GM12878 (cell line): ENCODE measurements at regions not wholly inside any gene's neighbourhood (a gene's known extent, or its start where the extent isn't known, plus 50 kb on each side); places are given as distances from the start of the nearest gene placed in this dataset.

ENCODE experiments used
- ATAC-seq: fragments of 200-7000 bp; cut with Tn5 transposase; 3 replicates; pipeline ENCODE4 v1.9.1; 2020; ENCODE audit warnings: mild to moderate bottlenecking, moderate library complexity
- BruUV-seq: library from RNA; stranded (reverse); fragments of 400-500 nt; replicated peaks from 2 replicates; lab custom pipeline; 2021; lab: Mats Ljungman, UMichigan
- CTCF ChIA-PET: fragments of 300-600 bp; sonication (Branson Sonifier 250); formaldehyde crosslinking; extraction: SDS; loops from one replicate; lab custom pipeline; 2021; ENCODE audit warnings: inconsistent platforms; lab: Yijun Ruan, JAX
- POLR2A ChIA-PET: fragments of 350-600 bp; formaldehyde crosslinking; extraction: SDS; loops from one replicate; lab custom pipeline; 2021; ENCODE audit warnings: inconsistent platforms; lab: Charles Lee
- RAD21 ChIA-PET: fragments of 300-600 bp; sonication (Branson Sonifier 250); formaldehyde crosslinking; loops from one replicate; lab custom pipeline; 2023; ENCODE audit warnings: antibody characterized with exemption; ENCODE audit not compliant: unreplicated experiment; lab: Charles Lee
- SMC1A ChIA-PET: fragments of 300-600 bp; sonication (Branson Sonifier 250); formaldehyde crosslinking; loops from one replicate; lab custom pipeline; 2023; ENCODE audit not compliant: unreplicated experiment, uncharacterized antibody; lab: Charles Lee
- DNase-seq: peaks from one replicate; pipeline ENCODE4 v3.0.0-alpha.2; 2011; ENCODE audit warnings: low read depth, low spot score
- FAIRE-seq: peaks from 3 replicates; lab custom pipeline; 2011; peaks lifted over from hg19 to GRCh38; lab: Jason Lieb, UNC
- H2AFZ ChIP-seq: 2 replicates; pipeline ENCODE4 v1.6.0; 2011; ENCODE audit warnings: low read depth, low read length, control low read depth; ENCODE audit not compliant: control insufficient read depth
- H3K27ac ChIP-seq: 2 replicates; pipeline ENCODE4 v1.5.1; 2011; ENCODE audit warnings: control low read depth; ENCODE audit not compliant: control insufficient read depth, insufficient read depth
- H3K27me3 ChIP-seq, 2 experiments: replicated peaks in 1 of 2; 2 replicates each; pipeline versions ENCODE4 v1.6.0 to v1.6.1; 2011; ENCODE audit warnings: low read length in 1 of 2; ENCODE audit not compliant: control insufficient read depth in 2 of 2, insufficient read depth in 2 of 2
- H3K36me3 ChIP-seq, 2 experiments: 2 replicates each; pipeline ENCODE4 v1.5.1; 2011; ENCODE audit warnings: low read length in 1 of 2; ENCODE audit not compliant: control insufficient read depth in 2 of 2, insufficient read depth in 2 of 2
- H3K4me1 ChIP-seq: 2 replicates; pipeline ENCODE4 v1.6.1; 2011; ENCODE audit warnings: mild to moderate bottlenecking, low read length, moderate library complexity, mixed read lengths; ENCODE audit not compliant: control insufficient read depth, insufficient read depth
- H3K4me2 ChIP-seq: 2 replicates; pipeline ENCODE4 v1.6.0; 2011; ENCODE audit warnings: control low read depth; ENCODE audit not compliant: control insufficient read depth, insufficient read depth
- H3K4me3 ChIP-seq: fragments of 200-600 bp; sonication (generic); 2 replicates; pipeline ENCODE4 v1.5.1; 2016
- H3K79me2 ChIP-seq: 2 replicates; pipeline ENCODE4 v1.6.0; 2011; ENCODE audit warnings: low read length; ENCODE audit not compliant: control insufficient read depth, insufficient read depth
- H3K9ac ChIP-seq: 2 replicates; pipeline ENCODE4 v1.8.0; 2011; ENCODE audit warnings: low read length, control low read depth, mixed read lengths; ENCODE audit not compliant: control insufficient read depth, insufficient read depth
- H3K9me3 ChIP-seq: replicated peaks from 3 replicates; pipeline ENCODE4 v1.5.1; 2011; ENCODE audit warnings: mild to moderate bottlenecking, low read length; ENCODE audit not compliant: control insufficient read depth, insufficient read depth
- H4K20me1 ChIP-seq: 2 replicates; pipeline ENCODE4 v1.6.0; 2011; ENCODE audit not compliant: control insufficient read depth, insufficient read depth
- BCL3 ChIP-seq: IDR thresholded peaks from 2 replicates; pipeline ENCODE4 v1.6.1; 2011; ENCODE audit warnings: borderline replicate concordance, low read depth, mild to moderate bottlenecking, moderate library complexity, low read length; ENCODE audit not compliant: insufficient read depth, poor library complexity, severe bottlenecking
- CBFB ChIP-seq: IDR thresholded peaks from 2 replicates; pipeline ENCODE4 v1.6.1; 2016; ENCODE audit warnings: antibody characterized with exemption, low read depth
- CEBPB ChIP-seq, 2 experiments: fragments of 150-350 bp in 1 of 2; IDR thresholded peaks; 2 replicates each; pipeline ENCODE4 v1.6.1; 2012 to 2014; ENCODE audit warnings: low read depth in 2 of 2, low read length in 2 of 2, borderline replicate concordance in 1 of 2, inconsistent platforms in 1 of 2
- E2F8 ChIP-seq: fragments of 450-650 bp; IDR thresholded peaks from 2 replicates; pipeline ENCODE4 v1.6.1; 2018; ENCODE audit warnings: mild to moderate bottlenecking, low read depth, moderate library complexity; ENCODE audit not compliant: partially characterized antibody
- GATAD2B ChIP-seq: fragments of 450-650 bp; conservative IDR thresholded peaks from 2 replicates; pipeline ENCODE4 v1.6.1; 2017; ENCODE audit warnings: low read depth, mild to moderate bottlenecking, moderate library complexity
- MAX ChIP-seq: IDR thresholded peaks from 2 replicates; pipeline ENCODE4 v1.6.1; 2012; ENCODE audit warnings: low read depth, low read length, improper control_type of control experiment
- PAX8 ChIP-seq: fragments of 450-650 bp; IDR thresholded peaks from 2 replicates; pipeline ENCODE4 v1.6.1; 2017; ENCODE audit warnings: mild to moderate bottlenecking, moderate library complexity
- RCOR1 ChIP-seq: conservative IDR thresholded peaks from 2 replicates; pipeline ENCODE4 v1.6.1; 2012; ENCODE audit warnings: low read depth, low read length, improper control_type of control experiment
- SRF ChIP-seq, 2 experiments: IDR thresholded peaks; 2 replicates each; pipeline ENCODE4 v1.6.1; 2011; ENCODE audit warnings: low read depth in 2 of 2, low read length in 2 of 2, mild to moderate bottlenecking in 1 of 2, moderate library complexity in 1 of 2
- TARDBP ChIP-seq: IDR thresholded peaks from 2 replicates; pipeline ENCODE4 v1.6.1; 2016; ENCODE audit warnings: borderline replicate concordance
- WRNIP1 ChIP-seq: IDR thresholded peaks from 2 replicates; pipeline ENCODE4 v1.6.1; 2011; ENCODE audit warnings: low read depth, low read length, improper control_type of control experiment, borderline replicate concordance
- ZNF207 ChIP-seq: fragments of 450-650 bp; IDR thresholded peaks from 2 replicates; pipeline ENCODE4 v1.6.1; 2014; ENCODE audit warnings: antibody characterized with exemption, mild to moderate bottlenecking, borderline replicate concordance
- WGBS: methylation state at CpG from one replicate; pipeline ENCODE4 v1.1.6; 2016; ENCODE audit warnings: low lambda C conversion rate; ENCODE audit not compliant: insufficient replicate concordance, insufficient coverage; ENCODE audit errors: missing lambda C conversion rate; 5-methylcytosine and 5-hydroxymethylcytosine counted together
- in situ Hi-C: fragments of 300-500 bp; cut with MboI; formaldehyde crosslinking; loops from 9 replicates; pipeline ENCODE4 v1.14.3; 2018; ENCODE audit warnings: mixed read lengths
- intact Hi-C: fragments of 100-400 bp; cut with micrococcal nuclease; formaldehyde crosslinking; loops from one replicate; pipeline ENCODE4 v1.14.2; 2022; ENCODE audit not compliant: unreplicated experiment

DNA sequence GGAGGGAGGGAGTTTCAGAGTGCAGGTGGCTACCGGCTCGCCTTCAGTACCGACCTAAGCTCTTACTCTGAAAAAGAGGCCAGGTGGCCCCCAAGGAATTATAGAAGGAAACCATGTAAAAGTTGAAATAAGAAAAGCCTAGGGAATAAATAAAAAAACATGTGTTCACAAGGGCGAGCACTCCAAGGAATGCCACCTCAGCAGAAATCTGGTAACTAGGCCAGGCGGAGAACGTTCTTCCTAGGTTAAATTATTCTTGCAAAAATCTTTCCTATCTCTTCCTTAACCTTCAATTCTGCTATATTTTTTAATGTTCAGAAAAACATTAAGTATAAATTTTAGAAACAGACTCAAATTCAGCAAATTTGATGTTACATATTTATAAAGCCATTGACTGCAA, 1260.3 kb upstream of the SLC10A2 start:
- CTCF ChIA-PET, result no interaction called here
- 74% methylated on average over 6 of the region's 6 CpGs for WGBS
- POLR2A ChIA-PET, result no interaction called here

DNA sequence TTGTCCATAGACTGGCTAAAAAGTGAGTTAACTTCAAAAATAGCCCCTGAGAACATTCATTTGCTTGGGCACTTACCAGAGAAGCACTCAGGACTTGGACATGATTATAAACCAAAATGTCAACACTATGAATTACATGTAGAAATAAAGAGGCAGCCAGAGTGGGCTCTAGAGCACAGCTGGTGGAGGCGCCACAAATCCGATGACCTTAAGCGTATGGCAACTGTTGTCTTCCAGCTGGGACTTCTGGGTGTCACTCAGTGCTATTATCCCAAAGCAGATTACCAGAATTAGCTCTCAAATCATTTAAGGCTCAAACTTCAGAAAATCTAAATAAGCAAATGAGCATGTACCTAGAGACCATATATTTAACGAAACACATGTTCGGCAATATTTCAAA, 1255.5 kb upstream of the SLC10A2 start:
- WGBS, result 85% methylated on average over 5 of the region's 5 CpGs
- ATAC-seq, result no peak
- in situ Hi-C loops, result no loop called here
- no peak for FAIRE-seq
- H3K27me3 ChIP-seq, result no peaks in the 10 kb centered on the region
- CTCF ChIA-PET, result no interaction called here
- H3K4me1 ChIP-seq, result no peaks in the 10 kb centered on the region
- no TSS peak for BruUV-seq
- TF ChIP-seq WRNIP1 (no peak), MAX (no peak), CBFB (no peak), CEBPB (IDR thresholded peaks at IDR 0.05; ENCODE audit: borderline replicate concordance in 1 of 2, low read depth in 2 of 2, low read length in 2 of 2) (no peak), BCL3 (no peak), E2F8 (no peak), SRF (IDR thresholded peaks at IDR 0.05; ENCODE audit: low read depth in 2 of 2, low read length in 2 of 2) (no peak), TARDBP (no peak), PAX8 (no peak), ZNF207 (no peak)
- H3K27ac ChIP-seq, result no peak overlapping the region
- SMC1A ChIA-PET, result interaction anchor here (1.3 kb wide), 1 partner anchor 20 kb away, joined by 3 read pairs; no protein-coding TSS in a partner anchor
- no peaks in the 10 kb centered on the region for H3K9me3 ChIP-seq
- H3K4me3 ChIP-seq, result no peak overlapping the region
- no peaks in the 10 kb centered on the region for H3K36me3 ChIP-seq
- intact Hi-C loops, result no loop called here
- RAD21 ChIA-PET, result no interaction called here
- POLR2A ChIA-PET, result no interaction called here
- no peak overlapping the region for H3K9ac ChIP-seq
- DNase-seq, result no peak
- H3K79me2 ChIP-seq, result no peaks in the 10 kb centered on the region
- no peak overlapping the region for H3K4me2 ChIP-seq
- H2AFZ ChIP-seq, result no peak overlapping the region
- no peaks in the 10 kb centered on the region for H4K20me1 ChIP-seq

More for the DNA sequence above, 1260.3 kb upstream of the SLC10A2 start:
- Histone ChIP-seq H3K79me2 (no peaks in the 10 kb centered on the region), H3K27me3 (no peaks in the 10 kb centered on the region), H3K27ac (no peak overlapping the region), H4K20me1 (no peaks in the 10 kb centered on the region), H3K4me1 (no peaks in the 10 kb centered on the region), H3K4me3 (no peak overlapping the region), H2AFZ (no peak overlapping the region), H3K4me2 (no peak overlapping the region), H3K9me3 (no peaks in the 10 kb centered on the region), H3K36me3 (no peaks in the 10 kb centered on the region), H3K9ac (no peak overlapping the region)
- TF ChIP-seq RCOR1 (no peak), GATAD2B (no peak)
- DNase-seq, result no peak
- in situ Hi-C loops, result no loop called here
- ATAC-seq, result no peak
- no peak for FAIRE-seq
- ChIA-PET RAD21 (no interaction called here), SMC1A (no interaction called here)
- intact Hi-C loops, result no loop called here
- no TSS peak for BruUV-seq
